Endothelial cell of umbilical vein (primary cell): ENCODE measurements at regions not wholly inside any gene's neighbourhood (a gene's known extent, or its start where the extent isn't known, plus 50 kb on each side); places are given as distances from the start of the nearest gene placed in this dataset.

ENCODE experiments used
- BruUV-seq: library from RNA; stranded (reverse); fragments of 400-500 nt; replicated peaks from 2 replicates; lab custom pipeline; 2021; lab: Mats Ljungman, UMichigan
- CTCF ChIA-PET: fragments of 300-600, 350-600 bp; sonication (Branson Sonifier 250); formaldehyde crosslinking; loops from one replicate; lab custom pipeline; 2021; ENCODE audit warnings: antibody characterized with exemption, inconsistent platforms; lab: Charles Lee
- POLR2A ChIA-PET: fragments of 300-600, 350-600 bp; sonication (Branson Sonifier 250); formaldehyde crosslinking; loops from one replicate; lab custom pipeline; 2021; ENCODE audit warnings: antibody characterized with exemption, inconsistent platforms; lab: Charles Lee
- DNase-seq: peaks from one replicate; pipeline ENCODE4 v3.0.0-alpha.2; 2011; ENCODE audit warnings: low read depth, low spot score
- FAIRE-seq: peaks from 2 replicates; lab custom pipeline; 2011; peaks lifted over from hg19 to GRCh38; lab: Jason Lieb, UNC
- H2AFZ ChIP-seq: 2 replicates; pipeline ENCODE4 v1.6.0; 2012; ENCODE audit warnings: low read depth, low read length, control low read depth, inconsistent platforms
- H3K27ac ChIP-seq: 2 replicates; pipeline ENCODE4 v1.5.1; 2011; ENCODE audit warnings: low read depth, mild to moderate bottlenecking, control low read depth, low read length, moderate library complexity; ENCODE audit not compliant: insufficient read depth
- H3K27me3 ChIP-seq, 2 experiments: 2 replicates each; pipeline versions ENCODE4 v1.6.0 to v1.6.1; 2011; ENCODE audit warnings: low read length in 2 of 2, mixed read lengths in 1 of 2; ENCODE audit not compliant: control insufficient read depth in 2 of 2, insufficient read depth in 2 of 2
- H3K36me3 ChIP-seq, 2 experiments: 2 replicates in 1 of 2; 3 replicates in 1 of 2; pipeline ENCODE4 v1.5.1; 2011; ENCODE audit warnings: low read length in 2 of 2, mild to moderate bottlenecking in 1 of 2, moderate library complexity in 1 of 2; ENCODE audit not compliant: control insufficient read depth in 2 of 2, insufficient read depth in 2 of 2; ENCODE audit errors: extremely low read depth in 1 of 2
- H3K4me1 ChIP-seq: 3 replicates; pipeline ENCODE4 v1.5.1; 2011; ENCODE audit warnings: mild to moderate bottlenecking, low read length; ENCODE audit not compliant: control insufficient read depth, insufficient read depth; ENCODE audit errors: extremely low read depth
- H3K4me2 ChIP-seq: 2 replicates; pipeline ENCODE4 v1.6.1; 2011; ENCODE audit warnings: low read length, control low read depth, mixed read lengths; ENCODE audit not compliant: insufficient read depth
- H3K4me3 ChIP-seq, 3 experiments: fragments of 200-600 bp in 1 of 3; sonication (generic), shearing (Covaris generic) in 1 of 3; replicated peaks in 1 of 3; 2 replicates each; pipeline ENCODE4 v1.5.1; 2011 to 2016; ENCODE audit warnings: control low read depth in 3 of 3, low read length in 3 of 3, mild to moderate bottlenecking in 2 of 3, inconsistent platforms in 1 of 3, low read depth in 1 of 3, moderate library complexity in 1 of 3; ENCODE audit not compliant: insufficient read depth in 1 of 3
- H3K79me2 ChIP-seq: 2 replicates; pipeline ENCODE4 v1.6.0; 2012; ENCODE audit warnings: low read length, inconsistent platforms; ENCODE audit not compliant: control insufficient read depth, insufficient read depth
- H3K9ac ChIP-seq: replicated peaks from 2 replicates; pipeline ENCODE3; 2011; ENCODE audit warnings: low read length, control low read depth; ENCODE audit not compliant: insufficient read depth; ENCODE audit errors: extremely low read depth
- H3K9me1 ChIP-seq: replicated peaks from 3 replicates; pipeline ENCODE4 v1.6.0; 2011; ENCODE audit warnings: mild to moderate bottlenecking, low read length; ENCODE audit not compliant: control insufficient read depth, insufficient read depth; ENCODE audit errors: extremely low read depth
- H3K9me3 ChIP-seq: replicated peaks from 2 replicates; pipeline ENCODE4 v1.5.1; 2012; ENCODE audit warnings: low read length, inconsistent platforms; ENCODE audit not compliant: control insufficient read depth, insufficient read depth
- H4K20me1 ChIP-seq: replicated peaks from 2 replicates; pipeline ENCODE3; 2011; ENCODE audit warnings: mild to moderate bottlenecking, low read length; ENCODE audit not compliant: control insufficient read depth, insufficient read depth; ENCODE audit errors: extremely low read depth
- EZH2 ChIP-seq: IDR thresholded peaks from 2 replicates; pipeline ENCODE4 v1.6.1; 2012; ENCODE audit warnings: borderline replicate concordance, low read depth, mild to moderate bottlenecking, moderate library complexity, low read length, inconsistent platforms; ENCODE audit not compliant: severe bottlenecking
- FOS ChIP-seq: IDR thresholded peaks from 2 replicates; pipeline ENCODE4 v1.6.1; 2011; ENCODE audit warnings: mild to moderate bottlenecking, low read length, moderate library complexity, borderline replicate concordance; ENCODE audit not compliant: insufficient read depth
- GATA2 ChIP-seq: IDR thresholded peaks from 2 replicates; pipeline ENCODE4 v1.7.0; 2011; ENCODE audit warnings: low read depth, mild to moderate bottlenecking, moderate library complexity, mixed read lengths, low read length; ENCODE audit not compliant: insufficient read length, insufficient read depth
- JUN ChIP-seq: IDR thresholded peaks from 2 replicates; pipeline ENCODE4 v1.6.1; 2011; ENCODE audit warnings: borderline replicate concordance, low read depth; ENCODE audit not compliant: insufficient read length, insufficient read depth
- MYC ChIP-seq: IDR thresholded peaks from one replicate; pipeline ENCODE4 v1.6.1; 2011; ENCODE audit warnings: mild to moderate bottlenecking, low read depth, low read length
- POLR2A ChIP-seq: IDR thresholded peaks from 2 replicates; pipeline ENCODE4 v1.6.1; 2012; ENCODE audit warnings: low read depth, mild to moderate bottlenecking, control low read depth, low read length
- POLR2AphosphoS5 ChIP-seq: IDR thresholded peaks from 2 replicates; pipeline ENCODE4 v1.6.1; 2012; ENCODE audit warnings: low read depth, mild to moderate bottlenecking, control low read depth, low read length, moderate library complexity; ENCODE audit not compliant: insufficient read depth
- dilution Hi-C: fragments of 300-500 bp; cut with MboI; formaldehyde crosslinking; loops from one replicate; pipeline ENCODE4 v1.15.0; 2019; ENCODE audit warnings: low sequenced_read_pairs; ENCODE audit not compliant: extremely low pct_ligation_motif_present
- intact Hi-C: fragments of 100-400 bp; cut with micrococcal nuclease; formaldehyde crosslinking; loops from one replicate; pipeline ENCODE4 v1.10.0; 2022
- TF ChIP-seq, protein P1 (sequence below): IDR thresholded peaks from 2 replicates; pipeline ENCODE4 v1.6.1; 2011; ENCODE audit not compliant: insufficient read depth, insufficient read length
- TF ChIP-seq, protein P2 (sequence below), 2 donors: IDR thresholded peaks; 1 replicate in 1 of 2; 2 replicates in 1 of 2; pipeline ENCODE4 v1.5.1; 2011; ENCODE audit warnings: low read length in 2 of 2, mild to moderate bottlenecking in 2 of 2, moderate library complexity in 2 of 2, control low read depth in 1 of 2, inconsistent platforms in 1 of 2, low read depth in 1 of 2; ENCODE audit not compliant: insufficient read depth in 1 of 2; ENCODE audit errors: extremely low read depth in 1 of 2

GRCh38 chr5:173829826-173830225 is 58.3 kb upstream of the CPEB4 start:
- no peaks in the 10 kb centered on the region for H3K9me1 ChIP-seq
- H3K4me2 ChIP-seq: no peak overlapping the region
- no peaks in the 10 kb centered on the region for H3K36me3 ChIP-seq
- H2AFZ ChIP-seq: no peak overlapping the region
- DNase-seq (no peak), FAIRE-seq (no peak)
- H3K79me2 ChIP-seq: no peaks in the 10 kb centered on the region
- no peak overlapping the region for H3K4me3 ChIP-seq
- H3K9ac ChIP-seq: no peak overlapping the region
- no peaks in the 10 kb centered on the region for H4K20me1 ChIP-seq
- BruUV-seq: no TSS peak
- no peaks in the 10 kb centered on the region for H3K4me1 ChIP-seq
- H3K9me3 ChIP-seq: no peaks in the 10 kb centered on the region
- ChIA-PET CTCF (no interaction called here), POLR2A (no interaction called here)
- no peak overlapping the region for H3K27ac ChIP-seq
- no peak for TF ChIP-seq POLR2A
- TF ChIP-seq JUN: no peak
- no peak for TF ChIP-seq FOS
- TF ChIP-seq POLR2AphosphoS5: no peak
- TF ChIP-seq GATA2: no peak
- TF ChIP-seq, protein P1, sequence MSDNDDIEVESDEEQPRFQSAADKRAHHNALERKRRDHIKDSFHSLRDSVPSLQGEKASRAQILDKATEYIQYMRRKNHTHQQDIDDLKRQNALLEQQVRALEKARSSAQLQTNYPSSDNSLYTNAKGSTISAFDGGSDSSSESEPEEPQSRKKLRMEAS: no peak
- no peak for TF ChIP-seq EZH2
- TF ChIP-seq, protein P2, sequence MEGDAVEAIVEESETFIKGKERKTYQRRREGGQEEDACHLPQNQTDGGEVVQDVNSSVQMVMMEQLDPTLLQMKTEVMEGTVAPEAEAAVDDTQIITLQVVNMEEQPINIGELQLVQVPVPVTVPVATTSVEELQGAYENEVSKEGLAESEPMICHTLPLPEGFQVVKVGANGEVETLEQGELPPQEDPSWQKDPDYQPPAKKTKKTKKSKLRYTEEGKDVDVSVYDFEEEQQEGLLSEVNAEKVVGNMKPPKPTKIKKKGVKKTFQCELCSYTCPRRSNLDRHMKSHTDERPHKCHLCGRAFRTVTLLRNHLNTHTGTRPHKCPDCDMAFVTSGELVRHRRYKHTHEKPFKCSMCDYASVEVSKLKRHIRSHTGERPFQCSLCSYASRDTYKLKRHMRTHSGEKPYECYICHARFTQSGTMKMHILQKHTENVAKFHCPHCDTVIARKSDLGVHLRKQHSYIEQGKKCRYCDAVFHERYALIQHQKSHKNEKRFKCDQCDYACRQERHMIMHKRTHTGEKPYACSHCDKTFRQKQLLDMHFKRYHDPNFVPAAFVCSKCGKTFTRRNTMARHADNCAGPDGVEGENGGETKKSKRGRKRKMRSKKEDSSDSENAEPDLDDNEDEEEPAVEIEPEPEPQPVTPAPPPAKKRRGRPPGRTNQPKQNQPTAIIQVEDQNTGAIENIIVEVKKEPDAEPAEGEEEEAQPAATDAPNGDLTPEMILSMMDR (IDR thresholded peaks at IDR 0.05; ENCODE audit: extremely low read depth in 1 of 2, insufficient read depth in 1 of 2, low read depth in 1 of 2, low read length in 2 of 2): no peak
- TF ChIP-seq MYC: no peak
- no peaks in the 10 kb centered on the region for H3K27me3 ChIP-seq
- dilution Hi-C loops: no loop called here
- intact Hi-C loops: no loop called here
